ENCODE measurements at regions not wholly inside any gene's neighbourhood (a gene's known extent, or its start where the extent isn't known, plus 50 kb on each side); places are given as distances from the start of the nearest gene placed in this dataset.

- Histone ChIP-seq H4K5ac (ENCODE audit: insufficient read length, low read depth, low read length) (no peak overlapping the region), H3K27ac (ENCODE audit: low read depth, low read length) (no peak overlapping the region), H3K23me2 (ENCODE audit: low read depth, low read length) (no peaks in the 10 kb centered on the region; the same call in 1 of the 2 replicates), H3K4me1 (replicated peaks in 1 of 4; ENCODE audit: control insufficient read depth in 3 of 4, insufficient read depth in 4 of 4, low read length in 3 of 4) (no peaks in the 10 kb centered on the region), H4K91ac (replicated peaks; ENCODE audit: insufficient read length, low read length) (no peak overlapping the region), H2BK15ac (ENCODE audit: low read length) (no peak overlapping the region), H3K56ac (replicated peaks; ENCODE audit: insufficient read length, low read depth, low read length) (no peak overlapping the region), H2AFZ (ENCODE audit: low read length) (no peak overlapping the region), H2BK20ac (ENCODE audit: low read length) (no peak overlapping the region), H2AK5ac (ENCODE audit: low read depth, low read length) (no peak overlapping the region), H3K27me3 (replicated peaks in 1 of 4; ENCODE audit: control insufficient read depth in 3 of 4, extremely low read depth in 1 of 4, insufficient read depth in 3 of 4, low read length in 3 of 4) (no peaks in the 10 kb centered on the region), H3K9me3 (ENCODE audit: insufficient read depth in 2 of 2, low read depth in 1 of 2, low read length in 1 of 2) (no peaks in the 10 kb centered on the region), H2BK12ac (ENCODE audit: low read depth, low read length) (no peak overlapping the region), H2BK120ac (replicated peaks; ENCODE audit: low read depth, low read length) (no peak overlapping the region), H2BK5ac (ENCODE audit: low read depth, low read length) (no peak overlapping the region), H3K18ac (ENCODE audit: extremely low read depth, low read length) (no peak overlapping the region), H3K14ac (ENCODE audit: insufficient read length) (no peak overlapping the region), H4K20me1 (replicated peaks in 1 of 2; ENCODE audit: control insufficient read depth in 1 of 2, insufficient read depth in 2 of 2, low read length in 2 of 2) (no peaks in the 10 kb centered on the region), H3K4me2 (ENCODE audit: insufficient read depth in 1 of 2, low read depth in 2 of 2, low read length in 2 of 2) (no peak overlapping the region), H3K79me2 (ENCODE audit: control insufficient read depth in 1 of 2, insufficient read depth in 2 of 2, low read length in 2 of 2) (no peaks in the 10 kb centered on the region), H3K23ac (ENCODE audit: insufficient read length) (no peak overlapping the region), H3K4me3 (ENCODE audit: extremely low read depth in 1 of 4, insufficient read depth in 2 of 4, low read depth in 3 of 4, low read length in 4 of 4) (no peak overlapping the region), H3K36me3 (ENCODE audit: control insufficient read depth in 2 of 4, insufficient read depth in 4 of 4, low read length in 3 of 4) (no peaks in the 10 kb centered on the region), H3K4ac (replicated peaks; ENCODE audit: insufficient read length, low read depth, low read length) (no peak overlapping the region), H3K9ac (replicated peaks in 1 of 4; ENCODE audit: extremely low read depth in 1 of 4, low read depth in 3 of 4, low read length in 3 of 4) (no peak overlapping the region), H4K8ac (ENCODE audit: extremely low read depth, insufficient read depth, low read length) (no peak overlapping the region), H3K79me1 (ENCODE audit: low read depth, low read length) (no peaks in the 10 kb centered on the region)
- ChIA-PET CTCF (ENCODE audit: partially characterized antibody) (no interaction called here), POLR2A (ENCODE audit: partially characterized antibody) (no interaction called here)
- FAIRE-seq (no peak), DNase-seq (ENCODE audit: low read depth in 1 of 2, low spot score in 2 of 2) (no peak)
- 98% methylated on average over 2 of the region's 2 CpGs; no CpG with 5 or more reads in 1 of the 2 experiments for WGBS, 2 experiments (ENCODE audit: extremely low coverage in 1 of 2, insufficient coverage in 1 of 2, insufficient read length in 1 of 2, insufficient replicate concordance in 2 of 2, low coverage in 1 of 2, low lambda C conversion rate in 2 of 2, missing lambda C conversion rate in 1 of 2)
- TF ChIP-seq NRF1 (IDR thresholded peaks at IDR 0.05; ENCODE audit: low read depth, low read length) (no peak), JUND (IDR thresholded peaks at IDR 0.05; ENCODE audit: low read length) (no peak), TCF12 (IDR thresholded peaks at IDR 0.05; ENCODE audit: low read depth, low read length) (no peak), BACH1 (IDR thresholded peaks at IDR 0.05; ENCODE audit: low read length) (no peak), TEAD4 (IDR thresholded peaks at IDR 0.05; ENCODE audit: low read depth, low read length) (no peak), CEBPB (IDR thresholded peaks at IDR 0.05; ENCODE audit: low read depth, low read length) (no peak), KDM1A (IDR thresholded peaks at IDR 0.05; ENCODE audit: borderline replicate concordance, low read length) (no peak), NANOG (IDR thresholded peaks at IDR 0.05; ENCODE audit: insufficient read depth, low read depth, low read length, poor library complexity, severe bottlenecking) (no peak), JUN (IDR thresholded peaks at IDR 0.05; ENCODE audit: low read depth, low read length) (no peak), MAFK (IDR thresholded peaks at IDR 0.05; ENCODE audit: low read depth, low read length) (no peak), PHF8 (conservative IDR thresholded peaks at IDR 0.05; ENCODE audit: low read depth, low read length) (no peak), RXRA (IDR thresholded peaks at IDR 0.05; ENCODE audit: insufficient read depth, low read depth, low read length) (no peak), SIRT6 (IDR thresholded peaks at IDR 0.05; ENCODE audit: low read length) (no peak), E2F6 (IDR thresholded peaks at IDR 0.05) (no peak)
Observed at GRCh38 chr7:41085244-41085643, 617.6 kb downstream of the INHBA start.
